Left renal pelvis (tissue), 4 donors: ENCODE measurements at regions not wholly inside any gene's neighbourhood (a gene's known extent, or its start where the extent isn't known, plus 50 kb on each side); places are given as distances from the start of the nearest gene placed in this dataset.
"Not testable (repeated sequence)": the region's sequence is repeated elsewhere in the genome, so short reads cannot be mapped to it uniquely, and the experiment has no call there.

ENCODE experiments used
- DNase-seq, 4 donors: peaks; one replicate each; pipeline ENCODE4 v3.0.0-alpha.2; 2013; ENCODE audit warnings: low read depth in 4 of 4, low spot score in 3 of 4

GRCh38 chr5:125673359-125673950 lies 749.8 kb upstream of the GRAMD2B start:
- DNase-seq, result no peak

- no peak for DNase-seq
Observed at GRCh38 chr5:125679522-125679921, 743.7 kb upstream of the GRAMD2B start.

DNA sequence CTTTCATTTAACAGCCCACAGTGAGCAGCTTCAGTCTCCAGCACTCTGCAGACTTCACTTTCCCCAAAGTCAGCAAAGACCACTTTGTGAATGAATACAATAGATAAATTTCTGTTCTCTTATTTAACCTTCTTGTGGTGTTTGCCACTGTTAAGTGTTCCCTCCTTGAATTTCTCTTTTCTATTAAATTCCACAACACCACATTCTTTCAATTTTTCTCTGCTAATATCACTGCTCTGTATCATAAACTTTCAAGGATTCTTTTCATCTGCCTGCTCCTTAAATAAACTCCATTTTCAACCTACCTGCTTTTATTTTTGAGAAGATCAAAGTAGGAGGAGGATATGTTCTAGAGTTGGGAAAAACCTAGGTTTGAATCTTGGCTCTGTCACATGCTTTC lies 739.5 kb upstream of the GRAMD2B start:
- no peak for DNase-seq

DNA sequence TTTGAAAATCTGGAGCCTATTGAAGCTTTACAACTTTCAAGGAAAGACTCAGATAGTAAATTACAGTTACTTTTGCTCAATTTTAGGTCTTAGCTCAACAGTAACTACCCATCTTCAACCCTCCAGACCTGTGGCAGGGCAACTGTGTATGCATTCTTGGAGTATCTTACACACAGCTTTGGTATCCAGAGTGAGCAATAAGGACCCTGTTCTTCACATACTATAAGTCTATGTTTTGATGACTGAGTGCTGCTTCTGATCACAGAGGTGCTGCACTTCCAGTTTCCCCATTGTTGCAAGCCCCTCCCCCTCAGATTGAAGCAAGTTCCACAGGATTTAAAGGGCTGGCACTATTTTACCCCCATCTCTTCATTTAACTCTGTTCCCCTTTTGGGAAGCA lies 737.4 kb upstream of the GRAMD2B start:
- no peak for DNase-seq

DNA sequence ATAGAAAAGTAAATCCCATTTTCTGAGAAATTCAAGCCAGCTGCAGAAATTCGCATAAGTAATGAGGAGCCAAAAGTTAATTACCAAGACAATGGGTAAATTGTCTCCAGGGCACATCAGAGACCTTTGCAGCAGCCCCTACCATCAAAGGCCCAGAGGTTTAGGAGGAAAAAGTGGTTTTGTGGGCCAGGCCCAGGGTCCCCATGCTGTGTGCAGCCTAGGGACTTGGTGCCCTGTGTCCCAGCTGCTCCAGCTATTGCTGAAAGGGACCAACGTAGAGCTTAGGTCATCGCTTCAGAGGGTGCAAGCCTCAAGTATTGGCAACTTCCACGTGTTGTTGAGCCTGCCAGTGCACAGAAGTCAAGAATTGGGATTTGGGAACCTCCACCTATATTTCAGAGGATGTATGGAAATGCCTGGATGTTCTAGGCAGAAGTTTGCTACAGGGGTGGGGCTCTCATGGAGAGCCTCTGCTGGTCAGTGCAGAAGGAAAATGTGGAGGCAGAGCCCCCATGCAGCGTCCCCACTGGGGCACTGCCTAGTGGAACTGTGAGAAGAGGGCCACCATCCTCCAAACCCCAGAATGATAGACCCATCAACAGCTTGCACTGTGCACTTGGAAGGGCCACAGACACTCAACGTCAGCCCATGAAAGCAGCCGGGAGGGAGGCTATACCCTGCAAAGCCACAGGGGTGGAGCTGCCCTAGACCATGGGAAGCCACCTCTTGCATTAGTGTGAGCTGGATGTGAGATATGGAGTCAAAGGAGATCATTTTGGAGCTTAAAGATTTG lies 731.3 kb upstream of the GRAMD2B start:
- DNase-seq, result not testable (repeated sequence)

- DNase-seq, result no peak
Observed at GRCh38 chr5:125695996-125696655, 727.1 kb upstream of the GRAMD2B start.

GRCh38 chr5:125696762-125697161 lies 726.4 kb upstream of the GRAMD2B start:
- DNase-seq, result no peak

GRCh38 chr5:125698420-125698819 lies 724.8 kb upstream of the GRAMD2B start:
- DNase-seq, result no peak

DNA sequence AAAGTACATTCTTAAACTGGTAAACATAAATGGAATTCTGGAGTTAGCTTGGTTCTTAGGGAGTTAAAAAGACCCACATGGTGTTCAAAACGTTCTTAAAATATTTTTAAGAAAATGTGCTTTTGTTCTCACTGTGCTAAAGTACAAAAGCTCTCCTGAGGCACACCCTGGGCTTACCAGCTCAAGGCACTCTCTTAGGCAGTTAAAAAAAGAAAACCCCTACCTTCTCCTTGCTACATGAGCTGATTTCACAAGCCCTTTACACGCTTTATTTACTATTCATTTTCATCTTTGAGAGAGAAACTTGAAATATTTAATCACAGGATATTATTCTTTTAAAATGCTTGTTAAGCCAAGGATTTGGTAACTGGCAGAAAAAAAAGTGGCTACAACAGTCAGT lies 723.3 kb upstream of the GRAMD2B start:
- DNase-seq, result no peak

DNA sequence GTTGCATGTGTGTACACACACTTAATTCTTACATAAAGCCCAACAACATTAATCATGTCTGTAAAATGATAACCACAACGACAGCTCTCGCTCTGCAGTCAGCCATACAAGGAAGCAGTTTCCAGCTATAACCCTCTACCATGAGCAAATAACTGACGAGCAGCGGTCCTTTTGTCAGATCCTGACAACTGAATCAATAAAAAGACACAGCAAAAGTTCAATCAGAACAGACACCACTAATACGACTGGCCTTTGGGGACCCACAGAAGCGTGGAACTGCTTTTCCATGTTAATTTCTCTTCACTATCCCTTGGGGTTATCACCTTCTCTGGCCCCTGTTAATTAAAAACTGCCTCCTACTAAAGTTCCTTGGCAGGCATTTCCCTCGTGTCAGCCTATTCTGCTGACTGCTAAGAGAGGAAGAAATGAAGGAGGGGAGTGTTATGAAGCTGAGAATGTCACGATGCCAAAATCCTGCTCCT lies 722.8 kb upstream of the GRAMD2B start:
- DNase-seq, result peak in 3 of 4 donors; percentile 26 to 58 (median 35)

DNA sequence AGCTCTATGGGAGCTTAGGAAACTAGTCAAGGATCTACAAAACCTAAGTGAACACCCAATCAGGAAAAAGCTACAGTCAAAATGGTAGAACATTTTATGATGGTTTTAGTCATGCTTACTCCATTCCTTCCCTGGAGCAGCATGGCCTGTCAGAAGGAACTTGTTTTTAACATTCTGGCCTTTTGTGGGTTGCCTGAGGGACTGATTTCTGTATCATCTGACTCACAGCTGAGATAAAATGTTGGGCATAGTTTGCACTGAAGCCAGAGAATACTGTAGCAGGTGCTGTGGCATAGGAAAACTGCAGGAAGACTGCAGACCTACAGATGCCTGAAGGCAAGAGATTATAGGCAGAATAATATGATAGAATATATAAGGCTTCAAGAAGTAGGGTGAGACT lies 719.6 kb upstream of the GRAMD2B start:
- no peak for DNase-seq

DNA sequence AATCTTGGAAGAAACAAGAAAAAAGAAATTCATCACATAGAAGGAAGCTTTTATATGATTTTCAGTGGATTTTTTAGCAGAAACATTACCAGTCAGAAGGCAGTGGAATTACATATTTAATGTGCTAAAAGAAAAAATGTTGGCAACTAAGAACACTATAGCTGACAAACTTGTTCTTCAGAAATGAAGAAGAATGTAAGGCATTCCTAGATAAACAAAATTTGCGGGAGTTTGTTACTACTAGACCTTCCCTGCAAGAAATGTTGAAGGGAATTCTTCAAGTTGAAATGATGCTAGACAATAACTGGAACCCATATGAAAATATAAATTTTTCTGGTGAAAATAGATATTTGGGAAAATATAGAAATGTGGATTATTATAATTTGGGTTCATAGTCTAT lies 718.3 kb upstream of the GRAMD2B start:
- no peak for DNase-seq

DNA sequence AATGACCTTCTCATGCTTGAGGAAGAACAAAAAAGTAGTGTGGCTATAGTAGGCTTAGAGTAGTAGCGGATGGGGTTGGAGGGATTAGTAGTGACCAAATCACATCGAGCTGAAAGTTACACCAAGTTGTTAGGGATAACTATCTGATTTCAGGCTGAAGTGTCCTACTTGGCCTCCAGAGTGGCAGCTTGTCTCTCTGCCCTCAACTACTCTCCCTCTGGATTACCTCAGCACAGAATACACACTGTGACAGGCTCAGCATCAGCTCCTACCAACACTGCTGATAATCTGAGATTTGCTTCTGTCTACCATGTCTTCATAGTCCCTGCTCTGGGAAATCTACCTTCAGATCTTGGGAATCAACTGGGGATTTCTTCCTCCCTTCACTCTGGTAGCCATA lies 714.6 kb upstream of the GRAMD2B start:
- no peak for DNase-seq

DNA sequence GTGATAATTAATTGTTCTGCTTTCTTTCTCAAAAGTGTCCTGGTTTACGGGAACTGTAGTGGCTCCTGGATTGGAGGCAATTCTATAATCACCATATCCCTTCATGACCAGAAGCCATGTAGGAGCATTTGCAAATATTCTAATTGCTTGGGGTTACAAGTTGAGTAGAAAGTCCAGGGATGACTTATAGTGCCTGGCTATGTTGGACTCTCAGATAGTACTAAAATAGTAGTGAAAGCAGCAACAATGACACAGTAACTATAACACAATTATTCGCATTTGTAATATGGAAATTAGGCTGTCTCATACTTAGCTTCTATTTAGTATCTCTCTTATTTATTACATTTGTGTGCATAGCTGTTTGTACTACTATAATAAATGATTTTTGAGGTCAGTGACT lies 712.5 kb upstream of the GRAMD2B start:
- DNase-seq, result no peak

DNA sequence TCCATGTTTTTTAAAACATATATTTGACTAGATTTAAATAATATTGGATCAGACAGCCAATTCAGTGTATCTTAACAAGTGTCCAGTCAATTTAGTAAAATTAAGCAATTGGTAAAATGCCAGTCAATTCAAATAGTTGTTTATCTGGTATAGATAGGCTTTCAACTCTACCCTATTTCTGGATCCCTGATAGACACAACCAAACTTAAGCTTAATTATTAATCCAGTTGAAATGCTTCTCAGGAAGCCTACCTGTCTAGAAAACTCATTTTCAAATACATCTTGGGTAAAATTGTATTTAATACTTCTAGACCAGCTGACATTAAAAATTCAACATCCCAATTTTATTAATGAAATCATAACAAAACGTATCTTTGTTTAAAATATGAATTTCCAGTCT lies 710.8 kb upstream of the GRAMD2B start:
- DNase-seq, result no peak

DNA sequence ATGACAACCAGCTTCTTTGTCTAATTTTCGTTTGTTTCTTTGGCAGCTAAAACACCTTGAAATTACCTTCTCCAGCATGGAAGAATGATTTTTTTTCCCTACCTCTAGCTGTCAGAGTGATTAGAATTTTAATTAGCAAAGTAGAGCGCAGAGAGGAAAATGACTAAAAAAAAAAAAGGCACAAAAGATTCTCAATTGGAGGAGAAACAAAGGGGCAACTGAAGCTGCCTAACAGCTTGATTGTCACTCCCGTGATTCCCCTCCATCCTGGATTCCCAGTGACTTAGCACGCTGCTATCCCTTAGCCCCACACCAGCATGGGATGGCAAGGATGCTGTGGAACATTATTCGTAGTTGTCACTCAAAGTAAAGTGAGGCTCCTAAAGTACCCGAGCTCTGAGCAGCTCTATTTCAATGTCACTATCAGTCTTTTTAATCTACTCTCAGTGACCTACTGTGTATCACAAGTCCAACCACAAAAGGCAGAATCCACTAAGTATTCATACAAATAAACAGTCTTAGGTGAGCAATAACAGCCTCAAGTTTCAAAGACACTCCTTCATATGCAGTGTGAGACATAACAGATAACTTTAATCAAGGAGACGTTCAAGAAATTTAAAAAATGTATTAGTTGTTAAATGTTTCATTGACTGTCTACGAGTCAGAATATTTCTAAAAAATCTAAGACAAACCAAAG lies 710.0 kb upstream of the GRAMD2B start:
- no peak for DNase-seq

GRCh38 chr5:125715216-125715615 lies 708.0 kb upstream of the GRAMD2B start:
- DNase-seq, result no peak

DNA sequence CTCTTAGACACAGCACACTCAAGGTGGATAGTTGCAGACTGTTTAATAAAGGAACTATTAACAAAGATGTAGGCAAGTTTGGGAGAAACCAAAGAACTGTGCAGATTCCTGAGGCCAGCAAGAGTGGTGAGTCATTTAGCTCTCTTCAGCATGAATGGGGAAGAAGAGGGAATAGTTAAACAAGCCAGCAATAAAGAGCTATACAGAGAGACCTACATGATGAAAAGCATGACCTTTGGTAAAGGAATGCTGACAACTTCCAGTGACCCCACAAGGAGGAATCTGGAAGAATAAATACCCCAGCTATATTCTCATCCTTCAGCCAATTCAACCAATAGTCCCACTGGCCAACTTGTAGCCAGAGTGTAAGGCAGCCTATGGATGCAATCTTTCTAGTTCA lies 706.0 kb upstream of the GRAMD2B start:
- no peak for DNase-seq

DNA sequence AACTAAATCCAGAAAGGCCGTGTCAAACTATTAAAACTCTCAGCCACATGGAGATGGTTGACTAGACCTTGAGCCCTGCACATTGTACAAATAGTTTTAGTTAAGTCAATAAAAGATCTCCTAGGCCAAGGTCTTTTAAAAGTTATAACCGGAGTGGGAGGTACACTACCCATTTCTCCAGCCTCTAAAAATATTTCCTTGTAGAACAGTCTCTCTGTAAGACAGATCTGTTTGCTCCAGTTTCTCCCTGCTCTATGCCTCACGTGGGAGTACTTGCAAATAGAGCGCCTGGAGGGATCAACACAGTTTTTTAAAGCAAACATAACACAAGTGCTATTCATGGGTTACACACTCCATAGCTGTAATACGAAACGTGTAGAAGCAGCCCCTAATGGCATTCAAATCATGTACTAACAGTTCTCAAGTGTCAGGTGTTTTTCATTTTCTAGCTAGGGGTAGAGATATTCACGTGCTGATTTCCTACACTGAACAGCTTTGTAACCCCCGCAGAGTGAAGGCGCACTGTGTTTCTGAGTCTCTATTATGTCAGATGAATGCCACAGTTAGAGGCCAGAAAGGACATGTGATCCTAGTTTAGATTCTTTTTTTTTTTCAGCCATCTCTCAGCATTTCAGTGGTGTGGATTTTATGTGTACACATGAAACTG lies 703.4 kb upstream of the GRAMD2B start:
- DNase-seq, result peak; percentile 39 to 51 (median 44)

DNA sequence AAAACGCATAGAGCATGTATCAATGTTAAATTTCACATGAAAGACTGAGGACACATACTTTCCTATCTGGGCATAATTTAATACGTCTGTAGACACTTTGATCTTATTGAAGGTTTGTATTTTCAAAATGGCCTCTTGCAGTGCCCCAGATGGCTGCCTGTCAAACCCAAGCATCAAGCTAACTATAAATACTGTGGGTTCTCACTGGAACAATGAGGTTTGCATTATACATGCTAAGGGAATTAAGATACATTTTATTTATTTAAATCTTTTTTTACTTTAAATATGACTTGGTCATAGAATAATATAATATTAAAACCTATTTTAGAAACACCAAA lies 702.9 kb upstream of the GRAMD2B start:
- no peak for DNase-seq

DNA sequence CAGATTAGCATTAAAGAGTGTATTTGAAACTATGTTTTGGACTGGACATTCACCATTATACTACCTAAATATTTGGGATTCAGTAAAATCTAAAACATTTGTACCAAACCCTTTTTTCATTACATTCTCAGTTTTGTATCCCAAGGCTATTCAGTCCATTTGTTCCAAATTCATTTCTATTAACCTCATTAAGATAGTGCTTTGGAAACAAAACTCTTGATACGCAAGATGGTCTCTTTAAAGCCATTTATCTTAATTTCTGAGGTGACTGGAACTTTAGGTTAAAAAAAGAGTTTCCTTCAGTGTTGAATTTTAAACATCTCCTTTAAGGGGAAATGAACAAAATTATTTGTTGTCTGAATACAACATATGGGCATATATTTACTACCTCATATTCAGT lies 702.5 kb upstream of the GRAMD2B start:
- no peak for DNase-seq
